GM10266 (cell line): ENCODE measurements at regions not wholly inside any gene's neighbourhood (a gene's known extent, or its start where the extent isn't known, plus 50 kb on each side); places are given as distances from the start of the nearest gene placed in this dataset.
A peak's percentile ranks its signal among the peaks of the same experiment; 100 is the strongest.

Source experiments
- DNase-seq: peaks from one replicate; pipeline ENCODE4 v3.0.0; 2012; ENCODE audit errors: extremely low spot score
- CTCF ChIP-seq: IDR thresholded peaks from 2 replicates; pipeline ENCODE4 v1.5.1; 2012; ENCODE audit warnings: mild to moderate bottlenecking, low read depth; ENCODE audit not compliant: control insufficient read depth, insufficient read depth; ENCODE audit errors: missing control alignments

- no peak for DNase-seq
Measured at GRCh38 chr11:80827781-80828180, 1387.0 kb upstream of the TENM4 start.

GRCh38 chr11:80826808-80827207 is 1386.0 kb upstream of the TENM4 start:
- no peak for TF ChIP-seq CTCF
- DNase-seq: no peak

More at GRCh38 chr11:80827781-80828180, 1387.0 kb upstream of the TENM4 start:
- TF ChIP-seq CTCF: no peak

GRCh38 chr11:80822308-80822707 is 1381.5 kb upstream of the TENM4 start:
- no peak for TF ChIP-seq CTCF
- no peak for DNase-seq

- no peak for TF ChIP-seq CTCF
Measured at GRCh38 chr11:80819271-80819670, 1378.4 kb upstream of the TENM4 start.

GRCh38 chr11:80816966-80817365 is 1376.1 kb upstream of the TENM4 start:
- no peak for TF ChIP-seq CTCF
- DNase-seq: no peak

More at GRCh38 chr11:80819271-80819670, 1378.4 kb upstream of the TENM4 start:
- no peak for DNase-seq

- TF ChIP-seq CTCF: no peak
- DNase-seq: no peak
Measured at GRCh38 chr11:80816454-80816847, 1375.6 kb upstream of the TENM4 start.

- TF ChIP-seq CTCF: no peak
- DNase-seq: peak; percentile 27
Measured at GRCh38 chr11:80815752-80816453, 1375.1 kb upstream of the TENM4 start.
